Retinal pigment epithelial cell (primary cell): ENCODE measurements at regions not wholly inside any gene's neighbourhood (a gene's known extent, or its start where the extent isn't known, plus 50 kb on each side); places are given as distances from the start of the nearest gene placed in this dataset.

Experiments
- DNase-seq: peaks from one replicate; pipeline ENCODE4 v3.0.0-alpha.2; 2010; ENCODE audit warnings: low read depth
- H3K4me3 ChIP-seq: 2 replicates; pipeline ENCODE4 v1.5.1; 2011; ENCODE audit warnings: mild to moderate bottlenecking, low read length, control low read depth, moderate library complexity
- CTCF ChIP-seq: conservative IDR thresholded peaks from 2 replicates; pipeline ENCODE4 v1.5.1; 2011; ENCODE audit warnings: low read depth, low read length, control low read depth, inconsistent platforms

GRCh38 chr5:87906962-87907361 lies 361.7 kb downstream of the TMEM161B start:
- DNase-seq: no peak
- no peak overlapping the region for H3K4me3 ChIP-seq
- no peak for TF ChIP-seq CTCF

- no peak for TF ChIP-seq CTCF
- no peak overlapping the region for H3K4me3 ChIP-seq
- no peak for DNase-seq
Observed at GRCh38 chr5:87900419-87900818, 368.2 kb downstream of the TMEM161B start.

- no peak for DNase-seq
- H3K4me3 ChIP-seq: no peak overlapping the region
- no peak for TF ChIP-seq CTCF
Observed at GRCh38 chr5:87899721-87900131, 368.9 kb downstream of the TMEM161B start.

GRCh38 chr5:87899208-87899661 lies 369.4 kb downstream of the TMEM161B start:
- no peak for DNase-seq
- no peak overlapping the region for H3K4me3 ChIP-seq
- no peak for TF ChIP-seq CTCF

- no peak overlapping the region for H3K4me3 ChIP-seq
- no peak for TF ChIP-seq CTCF
- DNase-seq: no peak
Observed at GRCh38 chr5:87898574-87898973, 370.1 kb downstream of the TMEM161B start.

- no peak for TF ChIP-seq CTCF
- no peak for DNase-seq
- H3K4me3 ChIP-seq: no peak overlapping the region
Observed at GRCh38 chr5:87888139-87888538, 380.5 kb downstream of the TMEM161B start.

GRCh38 chr5:87887247-87887646 lies 381.4 kb downstream of the TMEM161B start:
- no peak for DNase-seq
- TF ChIP-seq CTCF: no peak
- H3K4me3 ChIP-seq: no peak overlapping the region
